ENCODE measurements at regions not wholly inside any gene's neighbourhood (a gene's known extent, or its start where the extent isn't known, plus 50 kb on each side); places are given as distances from the start of the nearest gene placed in this dataset.
"Not testable (repeated sequence)": the region's sequence is repeated elsewhere in the genome, so short reads cannot be mapped to it uniquely, and the experiment has no call there.

GRCh38 chr22:48427731-48428211 lies 1399.9 kb downstream of the BRD1 start:
- DNase-seq (ENCODE audit: low spot score): no peak

- no peak for DNase-seq (ENCODE audit: low spot score)
Measured at GRCh38 chr22:48426466-48427380, 1401.0 kb downstream of the BRD1 start.

GRCh38 chr22:48425641-48426040 lies 1402.0 kb downstream of the BRD1 start:
- no peak for DNase-seq (ENCODE audit: low spot score)

GRCh38 chr22:48425091-48425506 lies 1402.6 kb downstream of the BRD1 start:
- no peak for DNase-seq (ENCODE audit: low spot score)

- no peak for DNase-seq (ENCODE audit: low spot score)
Measured at GRCh38 chr22:48424661-48425060, 1403.0 kb downstream of the BRD1 start.

- DNase-seq (ENCODE audit: low spot score): no peak
Measured at GRCh38 chr22:48424201-48424627, 1403.5 kb downstream of the BRD1 start.

- no peak for DNase-seq (ENCODE audit: low spot score)
Measured at GRCh38 chr22:48423481-48423911, 1404.2 kb downstream of the BRD1 start.

- no peak for DNase-seq (ENCODE audit: low spot score)
Measured at GRCh38 chr22:48422900-48423480, 1404.7 kb downstream of the BRD1 start.

- no peak for DNase-seq (ENCODE audit: low spot score)
Measured at GRCh38 chr22:48418831-48419230, 1408.8 kb downstream of the BRD1 start.

- no peak for DNase-seq (ENCODE audit: low spot score)
Measured at GRCh38 chr22:48417225-48418070, 1410.2 kb downstream of the BRD1 start.

GRCh38 chr22:48416396-48417224 lies 1411.1 kb downstream of the BRD1 start:
- no peak for DNase-seq (ENCODE audit: low spot score)

GRCh38 chr22:48415520-48415919 lies 1412.2 kb downstream of the BRD1 start:
- DNase-seq (ENCODE audit: low spot score): no peak

GRCh38 chr22:48414651-48415050 lies 1413.0 kb downstream of the BRD1 start:
- no peak for DNase-seq (ENCODE audit: low spot score)

GRCh38 chr22:48412931-48413330 lies 1414.7 kb downstream of the BRD1 start:
- DNase-seq (ENCODE audit: low spot score): not testable (repeated sequence)

- DNase-seq (ENCODE audit: low spot score): no peak
Measured at GRCh38 chr22:48410536-48410935, 1417.1 kb downstream of the BRD1 start.

- DNase-seq (ENCODE audit: low spot score): no peak
Measured at GRCh38 chr22:48407256-48407955, 1420.3 kb downstream of the BRD1 start.

- no peak for DNase-seq (ENCODE audit: low spot score)
Measured at GRCh38 chr22:48406161-48406560, 1421.5 kb downstream of the BRD1 start.

GRCh38 chr22:48405741-48406140 lies 1421.9 kb downstream of the BRD1 start:
- DNase-seq (ENCODE audit: low spot score): no peak

GRCh38 chr22:48404801-48405447 lies 1422.7 kb downstream of the BRD1 start:
- no peak for DNase-seq (ENCODE audit: low spot score)
